ENCODE measurements at regions not wholly inside any gene's neighbourhood (a gene's known extent, or its start where the extent isn't known, plus 50 kb on each side); places are given as distances from the start of the nearest gene placed in this dataset.

- TF ChIP-seq CTCF (conservative IDR thresholded peaks at IDR 0.05; ENCODE audit: low read length): no peak
- no peak for TF ChIP-seq EZH2phosphoT487 (IDR thresholded peaks at IDR 0.05; ENCODE audit: borderline replicate concordance, low read depth, low read length)
Observed at GRCh38 chr5:175328176-175328575, 115.8 kb downstream of the DRD1 start.
